NCI-H774 (cell line): ENCODE measurements at regions not wholly inside any gene's neighbourhood (a gene's known extent, or its start where the extent isn't known, plus 50 kb on each side); places are given as distances from the start of the nearest gene placed in this dataset.

ENCODE experiments used
- DNase-seq: peaks from one replicate; lab custom pipeline; 2025; lab: John Stamatoyannopoulos, UW

DNA sequence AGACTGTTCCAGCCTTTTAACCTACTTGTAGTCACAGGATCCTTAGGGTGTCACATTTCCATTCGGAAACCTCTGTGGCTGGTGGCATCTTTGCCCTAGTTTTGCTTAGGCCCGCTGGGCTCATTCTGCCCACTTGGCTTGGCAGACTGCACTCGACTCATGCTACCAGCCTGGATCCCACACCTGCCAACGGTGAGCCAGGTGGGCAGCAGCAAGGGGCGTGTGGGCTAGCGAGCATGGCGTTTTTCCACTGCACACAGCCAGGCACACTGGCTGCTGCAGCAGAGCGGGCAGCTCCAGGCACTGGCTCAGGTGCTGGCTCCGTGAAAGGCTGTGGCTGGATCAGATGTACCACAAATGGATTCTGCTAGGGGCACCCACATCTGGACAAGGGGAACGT, 838.2 kb downstream of the SLITRK6 start:
- no peak for DNase-seq

DNA sequence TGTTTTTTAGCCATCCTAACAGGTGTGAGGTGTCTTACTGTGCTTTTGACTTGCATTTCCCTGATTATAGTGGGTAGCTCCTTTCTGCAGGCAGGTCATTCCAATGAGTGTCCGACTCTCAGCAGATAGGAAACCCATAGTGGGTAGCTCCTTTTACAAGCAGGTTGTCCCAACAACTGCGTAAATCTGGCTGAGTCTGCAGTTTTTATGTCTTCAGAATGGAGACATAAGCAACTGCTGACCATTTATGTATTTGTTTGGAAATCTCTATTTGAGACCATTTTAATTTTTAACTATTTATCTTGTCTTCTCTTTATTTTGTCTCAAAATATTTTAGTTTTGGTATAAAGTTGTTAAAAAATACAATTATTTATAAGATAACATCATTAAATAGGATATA, 839.4 kb downstream of the SLITRK6 start:
- DNase-seq = no peak

DNA sequence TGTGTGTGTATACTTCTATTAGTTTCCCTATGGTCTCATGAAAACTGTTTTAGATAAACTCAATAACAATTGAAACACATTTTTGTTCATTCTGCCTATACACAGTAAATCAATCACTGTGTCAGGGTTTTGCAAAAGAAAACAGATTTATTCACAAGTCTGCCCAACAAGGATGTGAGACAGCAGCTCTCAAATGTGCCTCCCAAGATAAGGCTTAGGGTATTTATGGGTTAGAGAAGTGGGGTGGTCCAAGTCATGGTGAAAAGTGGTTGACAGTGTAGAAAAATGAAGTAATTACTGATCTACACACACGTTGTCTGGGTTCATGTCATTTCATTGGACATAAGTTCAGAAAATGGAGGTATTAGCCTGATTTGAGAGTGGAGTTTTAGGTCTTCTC, 844.6 kb downstream of the SLITRK6 start:
- DNase-seq = no peak

DNA sequence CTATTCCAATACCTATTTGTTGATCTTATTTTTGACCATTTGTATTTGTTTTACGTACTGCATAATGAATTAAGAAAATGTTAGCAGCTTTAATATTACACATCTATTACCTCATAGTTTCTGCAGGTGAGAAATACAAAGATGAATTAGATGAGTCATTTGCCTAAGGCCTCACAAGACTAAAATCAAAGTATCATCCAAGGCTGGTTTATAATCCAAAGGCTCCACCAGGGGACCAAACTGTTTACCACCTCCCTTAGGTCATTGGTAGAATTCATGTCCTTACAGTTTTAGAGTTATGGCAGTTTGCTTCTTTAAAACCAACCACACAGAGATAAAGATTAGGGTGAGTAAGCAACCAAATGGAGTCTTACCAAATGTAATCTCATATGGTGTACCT, 848.1 kb downstream of the SLITRK6 start:
- no peak for DNase-seq

DNA sequence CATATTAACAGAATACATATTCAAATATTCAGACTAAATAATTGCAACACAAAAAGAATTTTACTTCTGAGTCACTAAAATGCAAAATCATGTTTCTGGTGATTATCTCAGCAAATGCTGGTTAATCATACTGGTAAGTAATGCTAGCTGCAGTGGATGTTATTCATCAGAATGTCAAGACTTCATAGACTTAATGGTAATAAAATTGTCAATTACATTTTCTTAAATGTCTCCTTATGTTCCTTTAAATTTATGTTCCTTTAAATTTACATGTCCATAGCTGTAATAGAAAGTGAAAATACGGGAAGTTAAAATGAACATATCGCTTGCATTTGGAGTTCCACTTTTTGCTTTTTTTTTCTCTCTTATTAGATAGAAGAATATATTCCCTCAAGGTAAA, 853.0 kb downstream of the SLITRK6 start:
- DNase-seq = no peak

DNA sequence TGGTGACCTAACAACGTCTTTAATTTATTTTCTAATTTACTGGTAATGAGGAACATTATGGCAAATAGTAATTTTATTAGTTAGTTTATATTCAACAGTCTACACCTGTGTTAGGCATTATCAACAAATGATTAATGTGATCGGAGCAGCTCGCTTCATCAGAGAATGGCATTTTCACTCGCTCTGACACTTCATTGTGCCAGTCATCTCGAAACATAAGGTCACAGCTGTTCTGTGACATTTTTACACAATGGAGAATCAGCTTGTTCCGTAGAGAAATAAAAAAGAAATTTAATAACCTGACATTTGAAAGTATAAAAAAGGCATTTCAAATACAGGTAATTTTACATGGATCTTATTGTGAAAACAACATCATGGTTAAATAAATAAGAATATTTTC, 858.4 kb downstream of the SLITRK6 start:
- no peak for DNase-seq

DNA sequence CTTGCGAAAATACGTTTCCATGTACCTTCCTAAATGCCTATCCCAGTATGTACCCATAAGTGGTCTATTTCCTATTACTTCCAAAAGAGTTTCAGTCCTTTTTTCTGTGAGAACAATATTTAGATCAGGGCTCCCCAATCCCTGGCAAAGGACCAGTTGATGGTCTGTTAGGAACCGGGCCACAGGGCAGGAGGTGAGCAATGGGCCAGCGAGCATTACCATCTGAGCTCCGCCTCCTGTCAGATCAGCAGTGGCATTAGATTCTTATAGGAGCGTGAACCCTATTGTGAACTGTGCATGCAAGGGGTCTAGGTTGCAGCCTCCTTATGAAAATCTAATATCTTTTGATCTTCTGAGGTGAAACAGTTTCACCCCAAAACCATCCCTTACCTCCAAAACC, 859.1 kb downstream of the SLITRK6 start:
- DNase-seq = no peak

DNA sequence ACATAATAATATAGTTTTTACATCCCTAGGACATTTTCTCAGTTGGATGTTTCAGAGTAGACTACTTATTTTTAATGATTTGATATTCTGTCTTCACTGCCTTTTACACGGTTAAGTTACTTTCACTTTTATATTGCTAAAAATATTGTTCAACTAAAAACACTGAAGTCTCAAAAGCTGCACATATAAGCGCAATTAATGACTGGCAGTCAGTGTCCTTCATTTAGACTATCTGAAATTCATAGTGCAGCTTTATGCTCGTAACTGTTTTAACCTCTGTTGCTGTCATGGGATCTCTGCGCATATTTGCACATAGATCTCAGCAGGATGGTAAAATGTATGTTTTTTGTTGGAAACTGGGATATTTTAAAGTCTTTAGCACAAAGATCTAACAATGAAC, 864.3 kb downstream of the SLITRK6 start:
- no peak for DNase-seq

DNA sequence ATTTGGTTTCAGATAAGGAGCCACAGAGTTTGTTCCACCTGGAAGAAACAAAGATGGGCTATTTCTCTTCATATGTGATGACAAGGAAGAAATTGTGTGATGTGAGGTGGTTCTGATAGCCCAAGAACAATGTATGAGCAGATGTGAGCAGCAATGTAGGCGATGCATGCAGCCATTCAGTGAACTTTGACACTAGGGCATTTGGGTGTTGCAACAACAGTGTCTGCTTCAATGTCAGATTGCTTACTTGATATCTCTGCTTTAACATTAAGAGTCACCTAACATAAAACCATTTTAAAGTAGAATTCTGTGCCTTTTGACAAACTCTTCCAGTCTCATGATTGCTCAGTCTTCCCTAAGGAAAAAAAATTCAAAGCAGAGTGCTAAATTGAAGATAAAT, 865.4 kb downstream of the SLITRK6 start:
- DNase-seq = no peak

DNA sequence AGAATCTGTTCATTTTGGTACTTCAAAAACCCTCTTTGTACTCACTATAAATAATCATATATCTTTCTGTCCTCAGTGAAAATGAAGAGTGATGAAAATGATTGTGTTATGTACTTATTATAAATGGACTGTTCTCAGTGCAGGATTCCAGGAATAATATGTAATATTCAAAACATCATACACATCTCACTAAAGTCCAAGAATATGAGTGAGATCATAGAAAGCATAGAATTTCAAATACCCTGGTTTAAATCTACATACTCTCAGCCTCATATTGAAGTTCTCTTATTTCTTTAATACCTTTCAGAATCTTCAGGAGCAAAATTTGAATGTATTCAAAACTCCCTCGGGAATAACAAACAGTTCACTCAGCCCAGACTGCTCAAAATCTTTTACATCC, 868.0 kb downstream of the SLITRK6 start:
- no peak for DNase-seq

DNA sequence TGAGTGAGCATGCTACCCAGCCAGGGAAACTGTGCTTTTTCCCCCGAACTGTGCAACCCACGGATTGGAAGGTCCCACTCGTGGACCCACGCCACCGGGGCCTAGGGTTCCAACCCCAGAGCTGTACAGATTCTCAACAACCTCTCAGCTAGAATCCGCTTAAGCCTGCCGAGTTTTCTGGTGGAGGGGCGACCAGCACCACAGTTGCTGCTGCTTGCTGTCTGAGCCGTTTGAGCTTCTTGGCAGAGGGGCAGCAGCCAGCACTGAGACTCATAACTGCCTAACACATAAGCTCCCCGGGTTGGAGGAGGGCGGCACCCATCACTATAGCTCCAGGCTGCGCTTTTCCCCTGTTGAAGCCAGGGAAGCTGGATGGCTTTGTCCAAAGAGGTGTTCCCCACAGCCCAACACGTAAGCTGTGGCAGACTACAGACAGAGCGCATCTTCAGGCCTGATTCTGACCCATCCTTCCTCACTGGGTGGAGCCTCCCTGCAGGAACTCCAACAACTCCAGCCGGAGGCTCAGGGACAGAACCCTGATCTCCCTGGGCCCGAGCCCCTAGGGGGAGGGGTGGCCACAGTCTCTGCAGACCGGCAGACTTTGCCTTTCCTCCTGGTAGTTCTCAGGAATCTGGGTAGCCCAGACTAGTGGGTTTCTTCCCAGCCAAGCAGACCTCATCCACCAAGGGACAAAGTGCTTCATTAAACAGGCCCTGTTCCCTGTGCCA, 871.6 kb downstream of the SLITRK6 start:
- DNase-seq = no peak

DNA sequence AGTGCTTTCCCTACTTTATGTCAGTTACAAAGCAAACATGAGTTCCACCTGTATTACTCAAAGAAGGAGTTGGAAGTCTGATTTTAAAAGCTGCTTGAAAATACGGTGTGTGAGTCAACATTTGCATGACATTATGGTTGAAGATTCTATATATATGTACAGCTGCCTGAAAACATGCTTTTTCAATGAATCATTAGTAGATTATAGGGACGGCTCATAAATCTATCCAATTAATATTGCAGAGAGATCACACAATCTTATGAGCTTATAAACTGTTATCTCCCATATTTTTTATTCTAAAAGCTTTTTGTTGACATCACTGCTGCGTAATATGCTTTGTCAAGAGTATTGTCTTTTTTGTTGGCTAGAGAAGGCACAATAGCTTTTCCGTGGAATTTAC, 873.8 kb downstream of the SLITRK6 start:
- DNase-seq = no peak

DNA sequence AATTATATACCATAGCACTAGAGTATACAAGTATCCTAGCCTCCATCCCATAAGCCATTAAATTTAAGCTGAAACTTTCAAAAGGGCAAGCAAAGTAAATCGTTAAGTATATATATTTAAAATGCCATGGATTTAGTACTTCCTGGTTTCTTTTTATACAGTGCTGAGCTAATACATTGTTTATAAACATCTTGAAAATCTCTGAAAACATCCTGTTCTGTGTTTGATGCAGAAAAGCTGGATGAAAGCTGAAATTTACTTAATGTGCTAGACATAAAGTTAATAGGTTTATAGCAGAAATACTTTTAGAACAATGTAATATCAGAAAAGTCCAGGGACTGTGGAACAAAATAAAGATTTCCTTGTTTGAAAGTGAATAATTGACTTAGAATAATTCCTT, 875.4 kb downstream of the SLITRK6 start:
- DNase-seq = no peak

DNA sequence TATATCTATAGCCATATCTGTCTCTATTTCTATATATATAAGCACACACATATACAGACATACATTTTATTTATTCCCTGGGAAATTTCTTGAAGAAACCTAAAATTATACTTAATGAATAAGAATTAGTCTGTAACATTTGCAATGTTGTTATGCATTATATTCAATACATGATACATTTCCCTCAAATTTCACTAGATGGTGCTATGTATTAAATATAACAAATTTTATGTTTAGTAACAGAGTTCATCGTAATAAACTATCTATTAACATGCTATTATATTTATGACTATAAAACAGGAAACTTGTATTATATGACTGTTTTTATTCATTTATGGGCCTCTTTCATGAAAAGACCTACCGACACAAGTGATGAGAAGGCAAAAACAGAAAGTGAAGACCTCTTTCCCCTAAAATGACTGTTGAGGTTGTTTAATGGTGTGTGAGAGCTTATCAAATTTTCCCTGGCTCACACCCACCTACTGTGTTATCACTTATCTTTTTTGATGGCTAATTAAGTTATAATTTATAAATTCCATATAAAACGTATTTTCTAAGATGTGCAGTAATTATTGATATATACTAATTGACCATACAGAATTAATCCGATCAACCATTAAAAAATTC, 881.9 kb downstream of the SLITRK6 start:
- DNase-seq = no peak

DNA sequence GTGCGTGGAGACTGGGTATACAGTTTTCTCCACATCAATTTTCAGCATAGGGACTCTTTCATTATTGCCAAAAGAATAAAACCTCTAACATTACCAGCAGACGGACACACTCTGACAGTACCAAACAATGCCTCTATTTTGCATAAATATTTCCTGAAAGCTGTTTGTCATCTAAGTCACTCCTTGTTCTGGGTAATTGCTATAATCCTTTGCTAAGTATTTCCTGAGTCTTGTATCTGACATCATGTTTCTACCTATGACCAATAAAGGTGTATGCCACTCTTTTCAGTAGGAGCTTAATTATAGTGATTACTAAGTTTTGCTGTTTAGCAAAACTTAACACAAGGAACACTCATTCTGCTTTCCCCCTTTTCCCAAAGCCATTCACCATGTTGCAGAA, 886.5 kb downstream of the SLITRK6 start:
- DNase-seq = no peak

DNA sequence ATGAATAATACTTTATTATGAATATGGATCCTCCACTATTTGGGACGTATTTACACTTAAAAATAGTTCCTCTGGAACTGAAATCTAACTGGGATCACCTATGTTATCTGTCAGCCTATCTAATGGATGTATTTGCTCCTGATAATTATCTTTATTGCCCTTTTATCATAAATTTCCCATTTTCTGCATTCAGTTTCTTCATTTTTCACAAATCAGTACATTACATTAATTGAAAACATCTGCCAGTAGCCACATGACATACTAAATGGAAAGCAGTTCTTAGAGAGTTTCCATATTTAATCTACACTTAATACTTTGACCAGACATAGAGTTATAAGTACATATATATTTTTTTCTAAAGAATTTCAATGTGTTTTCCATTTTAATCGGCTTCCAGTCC, 888.8 kb downstream of the SLITRK6 start:
- no peak for DNase-seq

DNA sequence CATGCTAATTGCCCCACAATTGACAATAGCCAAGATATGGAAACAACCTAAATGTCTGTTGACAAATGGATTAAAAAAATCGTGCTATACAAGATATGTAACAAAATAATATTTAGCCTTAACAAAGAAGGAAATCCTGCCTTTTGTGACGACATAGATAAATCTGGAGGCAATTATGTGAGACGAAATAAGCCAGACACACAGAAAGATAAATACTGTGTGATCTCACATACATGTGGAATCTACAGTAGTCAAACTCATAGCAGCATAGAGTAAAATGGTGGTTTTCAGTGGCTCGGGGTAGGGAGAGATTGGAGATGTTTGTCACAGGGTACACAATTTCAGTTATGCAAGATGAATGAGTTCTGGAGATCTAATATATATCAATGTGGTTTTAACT, 895.8 kb downstream of the SLITRK6 start:
- DNase-seq = no peak

DNA sequence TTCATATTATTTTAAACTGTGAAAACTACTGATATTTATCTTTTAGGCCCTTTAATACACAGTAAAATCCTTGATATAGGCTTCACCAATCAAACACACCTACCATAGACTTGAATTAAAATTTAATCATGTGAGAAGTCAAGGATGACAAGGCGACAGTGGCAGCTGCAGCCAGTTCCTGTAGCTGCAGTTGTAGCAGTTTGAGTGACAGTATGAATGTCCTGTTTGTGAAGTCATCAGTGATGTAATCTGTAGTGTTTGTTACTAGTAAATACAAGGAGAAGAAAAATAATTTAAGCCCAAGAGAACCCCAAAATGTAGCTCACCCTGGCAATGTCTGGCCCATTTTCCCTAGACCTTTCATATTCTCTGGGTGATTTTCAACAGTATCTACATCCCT, 897.0 kb downstream of the SLITRK6 start:
- DNase-seq = no peak

DNA sequence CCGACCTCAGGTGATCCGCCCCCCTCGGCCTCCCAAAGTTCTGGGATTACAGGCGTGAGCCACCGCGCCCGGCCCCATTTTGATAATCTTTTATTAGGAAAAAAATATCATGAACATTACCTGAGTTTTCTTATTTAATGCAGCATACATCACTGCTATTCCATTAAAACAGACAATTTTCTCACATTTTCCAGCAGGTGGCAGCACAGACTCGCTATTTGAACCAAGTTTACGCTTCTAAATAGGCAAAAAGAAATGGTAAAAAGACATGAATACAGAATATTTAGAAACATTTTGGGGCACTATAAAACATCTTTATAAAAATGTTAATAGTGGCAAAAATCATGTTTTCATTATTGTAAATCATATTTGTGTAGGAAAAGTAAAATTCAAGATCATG, 903.1 kb downstream of the SLITRK6 start:
- no peak for DNase-seq

DNA sequence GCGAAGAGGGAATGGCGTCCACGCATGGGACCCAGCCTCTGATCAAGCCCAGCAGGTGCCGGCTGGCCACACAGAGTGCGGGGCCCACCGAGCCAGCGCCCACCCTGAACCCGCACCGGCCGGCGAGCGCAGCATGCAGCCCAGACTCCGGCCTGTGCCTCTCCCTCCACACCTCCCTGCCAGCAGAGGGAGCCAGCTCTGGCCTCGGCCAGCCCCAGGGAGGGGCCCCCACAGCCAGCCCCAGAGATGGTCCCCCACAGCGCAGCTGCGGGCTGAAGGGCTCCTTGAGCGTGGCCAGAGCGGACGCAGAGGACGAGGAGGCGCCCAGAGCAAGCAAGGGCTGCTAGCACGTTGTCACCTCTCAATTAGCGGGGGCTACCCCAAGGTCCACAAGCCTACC, 904.5 kb downstream of the SLITRK6 start:
- DNase-seq = no peak

DNA sequence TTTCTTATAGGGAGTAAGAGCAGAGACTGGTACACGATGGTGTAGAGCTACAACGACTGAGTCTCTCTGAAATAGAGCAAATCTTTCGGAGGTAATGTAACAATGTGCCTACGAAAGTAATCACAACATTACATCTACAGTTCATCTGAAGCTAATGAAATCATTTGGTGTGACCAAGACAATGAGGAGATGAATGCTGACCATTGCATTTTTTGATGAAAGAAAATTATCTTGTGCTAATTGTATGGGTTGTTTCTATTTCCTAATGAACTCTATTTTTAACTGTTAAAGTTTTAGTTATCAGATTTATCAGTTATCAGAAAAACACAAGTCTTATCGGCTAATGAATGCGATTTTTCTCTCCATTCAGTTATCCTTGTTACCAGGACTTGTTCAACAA, 913.4 kb downstream of the SLITRK6 start:
- DNase-seq = no peak

DNA sequence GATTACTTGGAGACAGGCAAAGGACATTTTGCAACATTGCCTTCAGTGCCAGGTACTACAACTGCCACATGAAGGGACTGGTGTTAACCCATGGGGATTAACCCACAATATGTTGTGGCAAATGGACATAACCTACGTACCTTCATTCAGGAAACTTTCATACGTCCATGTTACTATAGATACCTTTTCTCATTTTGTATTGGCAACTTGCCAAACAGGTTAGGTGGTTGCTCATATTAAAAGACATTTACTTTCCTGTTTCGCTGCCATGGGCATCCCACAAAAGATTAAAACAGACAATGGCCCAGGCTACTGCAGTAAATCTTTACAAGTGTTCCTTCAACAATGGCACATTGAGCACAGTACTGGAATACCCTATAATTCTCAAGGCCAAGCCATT, 925.3 kb downstream of the SLITRK6 start:
- no peak for DNase-seq

DNA sequence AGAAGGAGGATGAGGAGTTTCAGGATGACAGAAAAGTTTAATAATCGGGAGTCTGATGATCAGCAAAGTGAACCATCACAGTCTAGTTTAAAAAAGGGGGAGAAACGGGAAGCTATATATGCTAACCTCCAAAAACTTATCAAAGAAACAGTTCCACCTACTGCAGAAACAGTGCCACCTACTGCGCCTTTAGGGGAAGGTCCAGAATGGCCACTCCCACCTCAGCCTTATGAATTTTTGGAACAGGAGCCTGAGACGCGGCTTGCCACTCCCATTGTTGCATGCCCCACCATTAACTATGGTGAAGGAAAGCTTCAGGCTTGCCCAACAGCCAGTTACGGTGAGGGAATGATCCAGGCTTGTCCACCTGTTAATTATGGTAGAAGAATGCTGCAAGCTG, 929.0 kb downstream of the SLITRK6 start:
- DNase-seq = no peak

DNA sequence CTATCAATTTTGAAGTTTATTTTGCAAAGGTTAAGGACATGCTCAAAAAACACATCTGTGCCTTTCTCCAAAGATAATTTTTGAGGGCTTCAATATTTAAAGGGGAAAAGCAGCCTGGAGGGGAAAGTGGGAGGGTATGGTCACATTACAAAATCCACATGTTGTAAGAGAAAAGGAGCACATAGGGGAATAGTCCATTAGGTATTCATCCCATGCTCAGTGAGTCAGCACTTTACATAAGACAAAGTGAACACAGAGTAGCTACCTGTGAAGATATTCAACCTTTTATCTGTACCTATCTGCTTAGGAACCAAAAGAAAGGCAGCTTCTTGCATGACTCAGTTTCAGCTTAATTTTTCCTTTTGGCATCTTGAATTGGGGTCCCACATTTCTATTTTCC, 932.0 kb downstream of the SLITRK6 start:
- DNase-seq = no peak
